ENCODE measurements at regions not wholly inside any gene's neighbourhood (a gene's known extent, or its start where the extent isn't known, plus 50 kb on each side); places are given as distances from the start of the nearest gene placed in this dataset.

GRCh38 chr14:99062216-99062615 lies 209.8 kb downstream of the BCL11B start:
- H3K79me2 ChIP-seq (ENCODE audit: insufficient read depth, low read length), result no peaks in the 10 kb centered on the region
- ChIA-PET CTCF (ENCODE audit: low intra/inter-chr PET ratio, low total read pairs) (no interaction called here), POLR2A (no interaction called here)
- no peaks in the 10 kb centered on the region for H4K20me1 ChIP-seq (ENCODE audit: insufficient read depth, low read length)
- DNase-seq (ENCODE audit: low spot score), result no peak
- in situ Hi-C loops (cut with HindIII; ENCODE audit: extremely low pct_ligation_motif_present, low pct_unique_long_range_greater_than_20kb), result no loop called here
- intact Hi-C loops (cut with micrococcal nuclease; ENCODE audit: unreplicated experiment), result no loop called here
- TF ChIP-seq BRCA1 (CRISPR knock-in tag; IDR thresholded peaks at IDR 0.05), result no peak
- no peak for TF ChIP-seq SNAPC5 (CRISPR knock-in tag; IDR thresholded peaks at IDR 0.05; ENCODE audit: borderline replicate concordance)
- no peak for TF ChIP-seq SMARCE1 (IDR thresholded peaks at IDR 0.05; ENCODE audit: borderline replicate concordance)
- no peak for TF ChIP-seq ATRX (CRISPR knock-in tag; IDR thresholded peaks at IDR 0.05; ENCODE audit: borderline replicate concordance)
- no peak for TF ChIP-seq MAX (IDR thresholded peaks at IDR 0.05)
- TF ChIP-seq ZNF496 (CRISPR knock-in tag; IDR thresholded peaks at IDR 0.05; ENCODE audit: insufficient replicate concordance), result no peak
- H3K4me3 ChIP-seq (replicated peaks in 1 of 3; ENCODE audit: insufficient read depth in 1 of 3, low read depth in 2 of 3, low read length in 3 of 3), result no peak overlapping the region
- H3K27me3 ChIP-seq (ENCODE audit: control insufficient read depth in 1 of 2, insufficient read depth in 2 of 2, low read length in 2 of 2), result peaks cover 1 to 5% of the 10 kb centered on the region in 2 experiments; a peak in 1 of 5 replicates
- no peak for ATAC-seq
- 22% methylated on average over 6 of the region's 10 CpGs for whole genome bisulfite sequencing (ENCODE audit: low lambda C conversion rate)
- H2AFZ ChIP-seq (ENCODE audit: low read length), result no peak overlapping the region
- H3K36me3 ChIP-seq (replicated peaks in 1 of 2; ENCODE audit: control insufficient read depth in 1 of 2, insufficient read depth in 2 of 2, low read length in 2 of 2), result no peaks in the 10 kb centered on the region
- no peak for FAIRE-seq
- H3K27ac ChIP-seq (ENCODE audit: extremely low read length, insufficient read depth, low read length), result no peak overlapping the region
- H3K9me3 ChIP-seq (ENCODE audit: low read length), result no peaks in the 10 kb centered on the region
- H3K4me1 ChIP-seq (ENCODE audit: insufficient read depth, low read length), result no peaks in the 10 kb centered on the region
- no peak overlapping the region for H3K9ac ChIP-seq (ENCODE audit: insufficient read depth, low read depth, low read length)
- BruUV-seq (replicated peaks), result no TSS peak
- no peak overlapping the region for H3K4me2 ChIP-seq (ENCODE audit: low read depth, low read length)

GRCh38 chr14:99062772-99063418 lies 209.1 kb downstream of the BCL11B start:
- no peak for DNase-seq (ENCODE audit: low spot score)
- BruUV-seq (replicated peaks), result no TSS peak
- Histone ChIP-seq H3K27me3 (ENCODE audit: control insufficient read depth in 1 of 2, insufficient read depth in 2 of 2, low read length in 2 of 2) (peaks cover 1 to 5% of the 10 kb centered on the region in 2 experiments; a peak in 1 of 5 replicates), H3K4me2 (ENCODE audit: low read depth, low read length) (no peak overlapping the region), H3K79me2 (ENCODE audit: insufficient read depth, low read length) (no peaks in the 10 kb centered on the region), H2AFZ (ENCODE audit: low read length) (no peak overlapping the region), H3K27ac (ENCODE audit: extremely low read length, insufficient read depth, low read length) (no peak overlapping the region), H3K36me3 (replicated peaks in 1 of 2; ENCODE audit: control insufficient read depth in 1 of 2, insufficient read depth in 2 of 2, low read length in 2 of 2) (no peaks in the 10 kb centered on the region), H3K9ac (ENCODE audit: insufficient read depth, low read depth, low read length) (no peak overlapping the region), H3K4me1 (ENCODE audit: insufficient read depth, low read length) (no peaks in the 10 kb centered on the region), H4K20me1 (ENCODE audit: insufficient read depth, low read length) (no peaks in the 10 kb centered on the region), H3K9me3 (ENCODE audit: low read length) (no peaks in the 10 kb centered on the region; the same call in 1 of the 2 replicates), H3K4me3 (replicated peaks in 1 of 3; ENCODE audit: insufficient read depth in 1 of 3, low read depth in 2 of 3, low read length in 3 of 3) (no peak overlapping the region)
- no peak for TF ChIP-seq ZNF7 (CRISPR knock-in tag; IDR thresholded peaks at IDR 0.05)
- TF ChIP-seq ZNF572 (CRISPR knock-in tag; IDR thresholded peaks at IDR 0.05), result no peak
- TF ChIP-seq HNRNPH1 (optimal IDR thresholded peaks at IDR 0.05; ENCODE audit: low read depth, low read length), result no peak
- TF ChIP-seq ISX (CRISPR knock-in tag; conservative IDR thresholded peaks at IDR 0.05), result no peak
- no peak for TF ChIP-seq SALL2 (CRISPR knock-in tag; IDR thresholded peaks at IDR 0.05)
- intact Hi-C loops (cut with micrococcal nuclease; ENCODE audit: unreplicated experiment), result no loop called here
- ChIA-PET CTCF (ENCODE audit: low intra/inter-chr PET ratio, low total read pairs) (no interaction called here), POLR2A (no interaction called here)
- no peak for FAIRE-seq
- 35% methylated on average over 18 of the region's 18 CpGs for WGBS (ENCODE audit: low lambda C conversion rate)
- ATAC-seq, result no peak
- in situ Hi-C loops (cut with HindIII; ENCODE audit: extremely low pct_ligation_motif_present, low pct_unique_long_range_greater_than_20kb), result no loop called here

Data from HepG2 (cell line).